Stimulated activated CD4-positive, alpha-beta T cell treated with anti-CD3 and anti-CD28 coated beads, Interleukin-1b, Interleukin-23, amount 100 ng/mL, for 48 hours (primary cell): ENCODE measurements at regions not wholly inside any gene's neighbourhood (a gene's known extent, or its start where the extent isn't known, plus 50 kb on each side); places are given as distances from the start of the nearest gene placed in this dataset.
"Not testable (repeated sequence)": the region's sequence is repeated elsewhere in the genome, so short reads cannot be mapped to it uniquely, and the experiment has no call there.

Experiments used
- DNase-seq: peaks from one replicate; pipeline ENCODE4 v3.0.0-alpha.2; 2020

GRCh38 chr9:110068212-110068611 lies 139.7 kb downstream of the C9orf152 start:
- no peak for DNase-seq

GRCh38 chr9:110069326-110070248 lies 138.4 kb downstream of the C9orf152 start:
- no peak for DNase-seq

- no peak for DNase-seq
These were observed 135.2 kb downstream of the C9orf152 start for GRCh38 chr9:110072597-110073355.

GRCh38 chr9:110073356-110073905 lies 134.5 kb downstream of the C9orf152 start:
- no peak for DNase-seq

GRCh38 chr9:110076894-110077725 lies 130.8 kb downstream of the C9orf152 start:
- DNase-seq = no peak

GRCh38 chr9:110077925-110078324 lies 130.0 kb downstream of the C9orf152 start:
- DNase-seq = no peak

- no peak for DNase-seq
These were observed 129.4 kb downstream of the C9orf152 start for GRCh38 chr9:110078604-110079003.

GRCh38 chr9:110081395-110081794 lies 126.6 kb downstream of the C9orf152 start:
- no peak for DNase-seq

GRCh38 chr9:110083866-110084265 lies 124.1 kb downstream of the C9orf152 start:
- DNase-seq = no peak

- no peak for DNase-seq
These were observed 121.4 kb downstream of the C9orf152 start for GRCh38 chr9:110086537-110086936.

GRCh38 chr9:110087605-110088004 lies 120.4 kb downstream of the C9orf152 start:
- no peak for DNase-seq

GRCh38 chr9:110088099-110088498 lies 119.9 kb downstream of the C9orf152 start:
- DNase-seq = no peak

- no peak for DNase-seq
These were observed 118.1 kb downstream of the C9orf152 start for GRCh38 chr9:110089681-110090370.

GRCh38 chr9:110092792-110093191 lies 115.2 kb downstream of the C9orf152 start:
- no peak for DNase-seq

GRCh38 chr9:110093417-110093816 lies 114.5 kb downstream of the C9orf152 start:
- no peak for DNase-seq

- no peak for DNase-seq
These were observed 114.1 kb downstream of the C9orf152 start for GRCh38 chr9:110093871-110094270.

- no peak for DNase-seq
These were observed 112.8 kb downstream of the C9orf152 start for GRCh38 chr9:110095161-110095595.

- no peak for DNase-seq
These were observed 112.2 kb downstream of the C9orf152 start for GRCh38 chr9:110095776-110096175.

GRCh38 chr9:110096674-110097073 lies 111.3 kb downstream of the C9orf152 start:
- DNase-seq = not testable (repeated sequence)

- no peak for DNase-seq
These were observed 108.5 kb downstream of the C9orf152 start for GRCh38 chr9:110099236-110100095.
